ENCODE measurements at regions not wholly inside any gene's neighbourhood (a gene's known extent, or its start where the extent isn't known, plus 50 kb on each side); places are given as distances from the start of the nearest gene placed in this dataset.

DNA sequence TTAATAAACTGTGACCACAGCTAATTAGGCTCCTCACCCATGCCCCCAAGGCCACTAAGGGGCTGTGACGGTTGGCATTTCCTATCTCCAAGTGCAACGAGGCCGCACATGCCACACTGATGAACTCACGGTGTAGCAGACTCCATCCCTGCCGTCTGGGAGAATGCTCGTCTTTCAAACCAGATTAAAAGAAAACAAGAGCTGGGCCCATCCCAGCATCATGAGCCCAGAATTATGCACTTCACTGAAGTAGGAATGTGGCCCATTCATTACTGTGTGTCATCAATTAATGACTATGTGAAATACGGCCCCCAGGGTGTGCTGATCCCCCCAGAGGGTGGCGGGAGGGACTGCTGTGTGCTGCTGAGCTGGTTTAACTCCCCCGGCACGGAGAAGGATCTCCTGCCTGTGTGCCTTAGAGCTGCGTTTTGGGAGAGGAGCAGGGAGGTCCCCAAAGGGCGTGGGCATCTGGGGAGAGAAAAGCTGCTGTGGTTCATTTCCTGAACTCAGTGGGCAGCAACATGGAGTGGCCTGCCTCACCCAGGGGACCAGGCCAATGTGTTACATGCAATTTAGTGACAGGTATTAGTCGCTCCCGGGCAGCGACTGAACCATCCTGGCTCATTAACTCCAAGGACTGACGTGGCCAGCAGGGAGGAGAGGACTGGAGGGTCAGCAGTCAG, 194.5 kb downstream of the FOXL1 start:
- no peak for DNase-seq (ENCODE audit: low read depth)
- H3K36me3 ChIP-seq (ENCODE audit: control insufficient read depth, insufficient read depth, low read length) = no peaks in the 10 kb centered on the region
- no peak overlapping the region for H3K4me3 ChIP-seq (ENCODE audit: low read depth, low read length)
- TF ChIP-seq, protein P1, sequence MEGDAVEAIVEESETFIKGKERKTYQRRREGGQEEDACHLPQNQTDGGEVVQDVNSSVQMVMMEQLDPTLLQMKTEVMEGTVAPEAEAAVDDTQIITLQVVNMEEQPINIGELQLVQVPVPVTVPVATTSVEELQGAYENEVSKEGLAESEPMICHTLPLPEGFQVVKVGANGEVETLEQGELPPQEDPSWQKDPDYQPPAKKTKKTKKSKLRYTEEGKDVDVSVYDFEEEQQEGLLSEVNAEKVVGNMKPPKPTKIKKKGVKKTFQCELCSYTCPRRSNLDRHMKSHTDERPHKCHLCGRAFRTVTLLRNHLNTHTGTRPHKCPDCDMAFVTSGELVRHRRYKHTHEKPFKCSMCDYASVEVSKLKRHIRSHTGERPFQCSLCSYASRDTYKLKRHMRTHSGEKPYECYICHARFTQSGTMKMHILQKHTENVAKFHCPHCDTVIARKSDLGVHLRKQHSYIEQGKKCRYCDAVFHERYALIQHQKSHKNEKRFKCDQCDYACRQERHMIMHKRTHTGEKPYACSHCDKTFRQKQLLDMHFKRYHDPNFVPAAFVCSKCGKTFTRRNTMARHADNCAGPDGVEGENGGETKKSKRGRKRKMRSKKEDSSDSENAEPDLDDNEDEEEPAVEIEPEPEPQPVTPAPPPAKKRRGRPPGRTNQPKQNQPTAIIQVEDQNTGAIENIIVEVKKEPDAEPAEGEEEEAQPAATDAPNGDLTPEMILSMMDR (IDR thresholded peaks at IDR 0.05; ENCODE audit: insufficient read depth, low read length, severe bottlenecking) = no peak
- H3K27me3 ChIP-seq (ENCODE audit: control insufficient read depth, insufficient read depth, low read length) = peaks cover 8% of the 10 kb centered on the region
- no peak for FAIRE-seq

DNA sequence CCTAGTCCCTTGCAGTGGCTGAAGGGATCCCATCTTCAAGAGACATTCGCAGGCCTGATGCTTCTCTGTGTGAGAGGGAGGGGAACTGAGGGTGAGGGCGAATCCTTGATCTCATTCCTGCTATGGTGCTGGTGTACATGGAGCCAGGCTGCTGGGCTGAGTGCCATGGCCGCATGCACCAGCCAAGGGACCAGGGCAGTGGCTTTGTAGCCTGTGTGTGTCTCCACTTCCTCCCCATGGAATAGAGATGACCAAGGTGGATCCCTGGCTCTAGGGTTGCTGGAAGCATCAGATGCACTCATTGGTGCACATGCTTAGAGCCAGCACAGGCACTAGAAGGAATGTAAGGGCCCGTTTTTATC, 195.0 kb downstream of the FOXL1 start:
- TF ChIP-seq, protein P1 (IDR thresholded peaks at IDR 0.05; ENCODE audit: insufficient read depth, low read length, severe bottlenecking) = no peak
- DNase-seq (ENCODE audit: low read depth) (no peak), FAIRE-seq (peak; percentile 68)
- H3K4me3 ChIP-seq (ENCODE audit: low read depth, low read length) = no peak overlapping the region
- H3K27me3 ChIP-seq (ENCODE audit: control insufficient read depth, insufficient read depth, low read length) = peaks cover 6% of the 10 kb centered on the region
- H3K36me3 ChIP-seq (ENCODE audit: control insufficient read depth, insufficient read depth, low read length) = no peaks in the 10 kb centered on the region

DNA sequence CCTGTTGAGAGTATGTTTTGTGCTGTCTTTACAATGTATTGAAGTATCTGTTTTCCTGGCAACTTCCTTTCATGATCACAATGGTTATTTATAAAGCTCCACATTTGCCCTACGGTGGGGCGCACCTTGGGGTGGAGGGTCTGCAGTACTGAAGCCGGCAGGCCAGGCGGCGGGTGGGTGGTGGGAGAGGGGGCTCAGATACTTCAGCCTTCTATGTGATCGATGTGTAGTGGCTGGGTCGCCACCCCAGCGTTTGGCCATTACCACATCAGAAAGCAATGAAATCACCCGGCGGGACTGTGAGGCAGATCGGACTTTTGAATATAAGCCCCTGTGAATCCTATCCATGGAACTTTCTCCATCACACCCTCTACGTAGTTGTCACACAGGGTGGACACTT, 196.6 kb downstream of the FOXL1 start:
- DNase-seq (ENCODE audit: low read depth) (no peak), FAIRE-seq (no peak)
- Histone ChIP-seq H3K36me3 (ENCODE audit: control insufficient read depth, insufficient read depth, low read length) (no peaks in the 10 kb centered on the region), H3K4me3 (ENCODE audit: low read depth, low read length) (no peak overlapping the region), H3K27me3 (ENCODE audit: control insufficient read depth, insufficient read depth, low read length) (peaks cover 10% of the 10 kb centered on the region)
- TF ChIP-seq, protein P1 (IDR thresholded peaks at IDR 0.05; ENCODE audit: insufficient read depth, low read length, severe bottlenecking) = no peak

DNA sequence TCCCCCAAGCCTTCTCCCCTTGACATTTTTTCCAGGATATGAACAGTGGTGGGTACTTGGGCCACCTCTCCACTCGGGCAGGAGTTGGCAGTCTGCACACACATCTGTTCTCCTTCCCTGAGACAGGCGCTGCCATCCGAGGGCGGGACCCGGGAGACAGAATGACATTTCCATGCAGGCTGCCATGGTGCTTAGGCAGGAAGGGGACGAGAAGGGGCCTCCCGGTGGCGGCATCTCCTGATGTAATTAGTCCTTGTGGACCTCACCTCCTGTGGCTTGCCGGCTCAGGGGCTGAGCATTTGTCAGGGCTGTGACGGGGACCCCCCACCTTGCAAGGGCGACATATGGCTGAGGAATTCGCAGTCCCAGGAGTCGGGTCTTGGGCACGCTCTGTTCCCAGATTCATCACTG, 197.2 kb downstream of the FOXL1 start:
- FAIRE-seq (no peak), DNase-seq (ENCODE audit: low read depth) (no peak)
- H3K4me3 ChIP-seq (ENCODE audit: low read depth, low read length) = no peak overlapping the region
- TF ChIP-seq, protein P1 (IDR thresholded peaks at IDR 0.05; ENCODE audit: insufficient read depth, low read length, severe bottlenecking) = no peak
- no peaks in the 10 kb centered on the region for H3K36me3 ChIP-seq (ENCODE audit: control insufficient read depth, insufficient read depth, low read length)
- peaks cover 11% of the 10 kb centered on the region for H3K27me3 ChIP-seq (ENCODE audit: control insufficient read depth, insufficient read depth, low read length)

DNA sequence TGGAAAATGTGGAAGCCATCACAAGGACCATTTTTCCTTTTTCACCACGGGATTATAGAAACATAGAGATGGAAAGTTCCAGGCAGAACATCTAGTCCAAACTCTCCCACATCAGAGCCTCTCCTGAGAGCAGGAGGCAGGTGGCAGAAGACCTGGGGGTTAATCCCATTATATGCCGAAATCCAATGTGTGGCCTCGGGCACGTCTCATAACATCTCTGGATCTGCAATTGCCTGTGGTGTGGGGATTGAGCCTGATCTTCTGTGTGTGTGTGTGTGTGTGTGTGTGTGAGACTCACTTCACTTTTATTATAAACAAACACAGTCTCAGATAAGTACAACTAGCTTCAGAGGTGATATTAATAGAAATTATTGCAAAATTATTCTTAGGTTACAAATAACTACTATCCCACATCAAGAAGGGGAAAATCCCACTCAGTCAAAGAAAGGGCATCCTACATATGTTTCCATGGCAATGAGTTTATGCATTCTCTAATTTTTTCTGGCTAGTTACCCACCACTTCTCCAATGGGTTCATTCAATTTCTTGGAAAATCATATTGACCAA, 199.1 kb downstream of the FOXL1 start:
- peaks cover 17% of the 10 kb centered on the region for H3K27me3 ChIP-seq (ENCODE audit: control insufficient read depth, insufficient read depth, low read length)
- TF ChIP-seq, protein P1 (IDR thresholded peaks at IDR 0.05; ENCODE audit: insufficient read depth, low read length, severe bottlenecking) = no peak
- no peak overlapping the region for H3K4me3 ChIP-seq (ENCODE audit: low read depth, low read length)
- DNase-seq (ENCODE audit: low read depth) = no peak
- H3K36me3 ChIP-seq (ENCODE audit: control insufficient read depth, insufficient read depth, low read length) = no peaks in the 10 kb centered on the region
- FAIRE-seq = no peak

All from bronchial epithelial cell (primary cell).